Activated CD8-positive, alpha-beta T cell treated with anti-CD3 and anti-CD28 coated beads for 36 hours (primary cell): ENCODE measurements at regions not wholly inside any gene's neighbourhood (a gene's known extent, or its start where the extent isn't known, plus 50 kb on each side); places are given as distances from the start of the nearest gene placed in this dataset.

Source experiments
- ATAC-seq: fragments of 200-7000 bp; cut with Tn5 transposase; one replicate; pipeline ENCODE4 v1.10.0; 2021; ENCODE audit warnings: mild to moderate bottlenecking, moderate library complexity
- CTCF ChIA-PET: fragments of 350-600 bp; sonication (Branson Sonifier 250); formaldehyde crosslinking; loops from one replicate; lab custom pipeline; 2021; ENCODE audit warnings: antibody characterized with exemption; lab: Charles Lee
- POLR2A ChIA-PET: fragments of 350-600 bp; sonication (Branson Sonifier 250); formaldehyde crosslinking; loops from one replicate; lab custom pipeline; 2021; ENCODE audit warnings: antibody characterized with exemption; lab: Charles Lee
- DNase-seq: peaks from one replicate; pipeline ENCODE4 v3.0.0-alpha.2; 2020
- H3K27ac Mint-ChIP-seq: one replicate; pipeline ENCODE4 v1.8.0; 2021; ENCODE audit warnings: mild to moderate bottlenecking, mixed read lengths
- H3K27me3 Mint-ChIP-seq: one replicate; pipeline ENCODE4 v1.8.0; 2021; ENCODE audit warnings: mixed read lengths
- H3K36me3 Mint-ChIP-seq: one replicate; pipeline ENCODE4 v1.8.0; 2021; ENCODE audit warnings: low read depth, mixed read lengths
- H3K4me1 Mint-ChIP-seq: one replicate; pipeline ENCODE4 v1.8.0; 2021; ENCODE audit warnings: low read depth, mixed read lengths
- H3K4me3 Mint-ChIP-seq: one replicate; pipeline ENCODE4 v1.8.0; 2021; ENCODE audit warnings: mild to moderate bottlenecking, moderate library complexity, mixed read lengths
- H3K9me3 Mint-ChIP-seq: one replicate; pipeline ENCODE4 v1.8.0; 2021; ENCODE audit warnings: mixed read lengths
- CTCF ChIP-seq: fragments of 200-600 bp; IDR thresholded peaks from one replicate; pipeline ENCODE4 v1.8.0; 2022; ENCODE audit warnings: antibody characterized with exemption, mild to moderate bottlenecking
- intact Hi-C: fragments of 100-400 bp; cut with micrococcal nuclease; formaldehyde crosslinking; loops from one replicate; pipeline ENCODE4 v1.10.0; 2022

GRCh38 chr10:64465653-64466052 is 944.5 kb downstream of the REEP3 start:
- no peak for TF ChIP-seq CTCF
- CTCF ChIA-PET: no interaction called here

GRCh38 chr10:64468219-64468618 is 947.0 kb downstream of the REEP3 start:
- H3K27me3 Mint-ChIP-seq: no peaks in the 10 kb centered on the region
- DNase-seq (no peak), ATAC-seq (no peak)
- no peaks in the 10 kb centered on the region for H3K36me3 Mint-ChIP-seq
- peaks cover 17% of the 10 kb centered on the region for H3K9me3 Mint-ChIP-seq
- ChIA-PET POLR2A (no interaction called here), CTCF (no interaction called here)
- no peaks in the 10 kb centered on the region for H3K4me1 Mint-ChIP-seq
- H3K27ac Mint-ChIP-seq: no peak overlapping the region
- intact Hi-C loops: no loop called here
- H3K4me3 Mint-ChIP-seq: no peak overlapping the region
- TF ChIP-seq CTCF: no peak

More at GRCh38 chr10:64465653-64466052, 944.5 kb downstream of the REEP3 start:
- H3K27ac Mint-ChIP-seq: no peak overlapping the region
- peaks cover 16% of the 10 kb centered on the region for H3K9me3 Mint-ChIP-seq
- no peak overlapping the region for H3K4me3 Mint-ChIP-seq
- DNase-seq: no peak
- H3K4me1 Mint-ChIP-seq: no peaks in the 10 kb centered on the region
- ATAC-seq: no peak
- POLR2A ChIA-PET: interaction anchor here (0.6 kb wide), 1 partner anchor 136 kb away, joined by 3 read pairs; no protein-coding TSS in a partner anchor
- intact Hi-C loops: no loop called here
- H3K36me3 Mint-ChIP-seq: no peaks in the 10 kb centered on the region
- H3K27me3 Mint-ChIP-seq: no peaks in the 10 kb centered on the region

- H3K27ac Mint-ChIP-seq: no peak overlapping the region
Observed at GRCh38 chr10:64476506-64476905, 955.3 kb downstream of the REEP3 start.

GRCh38 chr10:64477791-64478190 is 956.6 kb downstream of the REEP3 start:
- no peaks in the 10 kb centered on the region for H3K27me3 Mint-ChIP-seq
- ATAC-seq: no peak
- intact Hi-C loops: no loop called here
- no peak for TF ChIP-seq CTCF
- ChIA-PET CTCF (no interaction called here), POLR2A (no interaction called here)
- H3K4me3 Mint-ChIP-seq: no peak overlapping the region
- H3K9me3 Mint-ChIP-seq: peaks cover 3% of the 10 kb centered on the region
- DNase-seq: no peak
- H3K27ac Mint-ChIP-seq: no peak overlapping the region
- H3K4me1 Mint-ChIP-seq: no peaks in the 10 kb centered on the region
- H3K36me3 Mint-ChIP-seq: no peaks in the 10 kb centered on the region

More at GRCh38 chr10:64476506-64476905, 955.3 kb downstream of the REEP3 start:
- intact Hi-C loops: no loop called here
- Mint-ChIP-seq H3K9me3 (peaks cover 3% of the 10 kb centered on the region), H3K4me3 (no peak overlapping the region), H3K36me3 (no peaks in the 10 kb centered on the region), H3K27me3 (no peaks in the 10 kb centered on the region), H3K4me1 (no peaks in the 10 kb centered on the region)
- ATAC-seq (no peak), DNase-seq (no peak)
- POLR2A ChIA-PET: no interaction called here
- CTCF ChIA-PET: no interaction called here
- no peak for TF ChIP-seq CTCF

GRCh38 chr10:64484811-64485330 is 963.7 kb downstream of the REEP3 start:
- Mint-ChIP-seq H3K4me1 (no peaks in the 10 kb centered on the region), H3K27me3 (no peaks in the 10 kb centered on the region), H3K4me3 (no peak overlapping the region), H3K36me3 (no peaks in the 10 kb centered on the region), H3K9me3 (peaks cover 2% of the 10 kb centered on the region), H3K27ac (no peak overlapping the region)
- CTCF ChIA-PET: no interaction called here
- no peak for TF ChIP-seq CTCF
- intact Hi-C loops: no loop called here
- POLR2A ChIA-PET: no interaction called here
- ATAC-seq (no peak), DNase-seq (no peak)
